HepG2 (cell line): ENCODE measurements at regions not wholly inside any gene's neighbourhood (a gene's known extent, or its start where the extent isn't known, plus 50 kb on each side); places are given as distances from the start of the nearest gene placed in this dataset.

Experiments
- ATAC-seq: fragments of 200-7000 bp; cut with Tn5 transposase; 3 replicates; pipeline ENCODE4 v1.9.1; 2020; ENCODE audit warnings: mild to moderate bottlenecking, moderate library complexity
- BruUV-seq: library from RNA; stranded (reverse); fragments of 400-500 nt; replicated peaks from 2 replicates; lab custom pipeline; 2021; lab: Mats Ljungman, UMichigan
- CTCF ChIA-PET: fragments of 300-600 bp; formaldehyde crosslinking; extraction: SDS; loops from one replicate; lab custom pipeline; 2021; ENCODE audit warnings: low total read pairs, inconsistent platforms, low intra/inter-chr PET ratio; lab: Yijun Ruan, JAX
- POLR2A ChIA-PET: fragments of 350-600 bp; sonication (Branson Sonifier 250); formaldehyde crosslinking; loops from one replicate; lab custom pipeline; 2020; ENCODE audit warnings: antibody characterized with exemption, inconsistent platforms; lab: Yijun Ruan, JAX
- DNase-seq: peaks from one replicate; pipeline ENCODE4 v3.0.0-alpha.2; 2015; ENCODE audit warnings: low spot score
- FAIRE-seq: peaks from 3 replicates; lab custom pipeline; 2011; peaks lifted over from hg19 to GRCh38; lab: Jason Lieb, UNC
- H2AFZ ChIP-seq: one replicate; pipeline ENCODE4 v1.6.1; 2011; ENCODE audit warnings: low read length, inconsistent platforms
- H3K27ac ChIP-seq: fragments of 300-600 bp; 3 replicates; pipeline ENCODE4 v1.8.0; 2011; ENCODE audit warnings: mixed run types, mild to moderate bottlenecking, mixed read lengths, low read length, inconsistent platforms; ENCODE audit not compliant: insufficient read depth; ENCODE audit errors: extremely low read length
- H3K27me3 ChIP-seq, 2 experiments: fragments of 200-600 bp in 1 of 2; 2 replicates in 1 of 2; 3 replicates in 1 of 2; pipeline versions ENCODE4 v1.6.0 to v1.8.0; 2011; ENCODE audit warnings: low read length in 2 of 2, mild to moderate bottlenecking in 2 of 2, moderate library complexity in 2 of 2, inconsistent platforms in 1 of 2; ENCODE audit not compliant: insufficient read depth in 2 of 2, control insufficient read depth in 1 of 2
- H3K36me3 ChIP-seq, 2 experiments: fragments of 200-600 bp in 1 of 2; replicated peaks in 1 of 2; 2 replicates in 1 of 2; 3 replicates in 1 of 2; pipeline versions ENCODE4 v1.5.1 to v1.8.0; 2011; ENCODE audit warnings: low read length in 2 of 2, inconsistent platforms in 1 of 2; ENCODE audit not compliant: insufficient read depth in 2 of 2, control insufficient read depth in 1 of 2
- H3K4me1 ChIP-seq: 2 replicates; pipeline ENCODE4 v1.5.1; 2012; ENCODE audit warnings: low read length, inconsistent platforms; ENCODE audit not compliant: insufficient read depth
- H3K4me2 ChIP-seq: 2 replicates; pipeline ENCODE4 v1.6.0; 2011; ENCODE audit warnings: low read depth, low read length, inconsistent platforms
- H3K4me3 ChIP-seq, 3 experiments: fragments of 200-600 bp in 1 of 3; sonication (generic), shearing (Covaris generic) in 1 of 3; replicated peaks in 1 of 3; 2 replicates each; pipeline ENCODE4 v1.5.1; 2011 to 2016; ENCODE audit warnings: low read length in 3 of 3, inconsistent platforms in 2 of 3, low read depth in 2 of 3, mild to moderate bottlenecking in 2 of 3, control low read depth in 1 of 3, mixed read lengths in 1 of 3; ENCODE audit not compliant: insufficient read depth in 1 of 3
- H3K79me2 ChIP-seq: one replicate; pipeline ENCODE4 v1.6.1; 2011; ENCODE audit warnings: low read length, inconsistent platforms; ENCODE audit not compliant: insufficient read depth
- H3K9ac ChIP-seq: 2 replicates; pipeline ENCODE4 v1.6.0; 2011; ENCODE audit warnings: mild to moderate bottlenecking, low read depth, low read length, inconsistent platforms; ENCODE audit not compliant: insufficient read depth
- H3K9me3 ChIP-seq: 2 replicates; pipeline ENCODE4 v1.5.1; 2012; ENCODE audit warnings: mild to moderate bottlenecking, low read length
- H4K20me1 ChIP-seq: 2 replicates; pipeline ENCODE4 v1.6.0; 2011; ENCODE audit warnings: inconsistent platforms, mild to moderate bottlenecking, low read length, moderate library complexity; ENCODE audit not compliant: insufficient read depth
- HIVEP1 ChIP-seq: sonication (generic); formaldehyde crosslinking; IDR thresholded peaks from 2 replicates; pipeline ENCODE4 v1.4.0; 2020; ENCODE audit warnings: mild to moderate bottlenecking, missing genetic modification reagents
- JUNB ChIP-seq: sonication (generic); formaldehyde crosslinking; IDR thresholded peaks from 2 replicates; pipeline ENCODE4 v1.8.0; 2022; ENCODE audit warnings: missing genetic modification reagents, mild to moderate bottlenecking, borderline replicate concordance
- NCOR1 ChIP-seq: fragments of 200-600 bp; sonication (generic); IDR thresholded peaks from 2 replicates; pipeline ENCODE4 v1.7.0; 2017; ENCODE audit warnings: antibody characterized with exemption, low read length, borderline replicate concordance
- ZMYM3 ChIP-seq: sonication (generic); formaldehyde crosslinking; IDR thresholded peaks from 2 replicates; pipeline ENCODE4 v1.5.1; 2020; ENCODE audit warnings: mild to moderate bottlenecking, missing genetic modification reagents
- ZNF225 ChIP-seq: sonication (generic); formaldehyde crosslinking; IDR thresholded peaks from 2 replicates; pipeline ENCODE4 v1.4.0; 2020; ENCODE audit warnings: mild to moderate bottlenecking, missing genetic modification reagents
- ZNF382 ChIP-seq: sonication (generic); formaldehyde crosslinking; IDR thresholded peaks from 2 replicates; pipeline ENCODE4 v1.5.0; 2020; ENCODE audit warnings: missing genetic modification reagents, mild to moderate bottlenecking, borderline replicate concordance
- ZNF790 ChIP-seq: sonication (generic); formaldehyde crosslinking; IDR thresholded peaks from 2 replicates; pipeline ENCODE4 v1.8.0; 2022; ENCODE audit warnings: missing genetic modification reagents, mild to moderate bottlenecking, borderline replicate concordance
- ZXDC ChIP-seq: sonication (generic); formaldehyde crosslinking; IDR thresholded peaks from 2 replicates; pipeline ENCODE4 v1.5.0; 2020; ENCODE audit warnings: mild to moderate bottlenecking, missing genetic modification reagents
- in situ Hi-C: cut with HindIII; loops from 2 replicates; pipeline ENCODE4 v1.10.0; 2017; ENCODE audit warnings: low pct_unique_long_range_greater_than_20kb; ENCODE audit not compliant: extremely low pct_ligation_motif_present
- intact Hi-C: fragments of 100-400 bp; cut with micrococcal nuclease; formaldehyde crosslinking; loops from one replicate; pipeline ENCODE4 v1.10.0; 2022; ENCODE audit not compliant: unreplicated experiment

GRCh38 chr12:61610143-61610542 is 650.1 kb upstream of the USP15 start:
- TF ChIP-seq ZNF382 (CRISPR knock-in tag) = no peak
- no peak for TF ChIP-seq JUNB
- TF ChIP-seq ZNF225 (CRISPR knock-in tag) = no peak
- no peak for TF ChIP-seq NCOR1
- no peak for TF ChIP-seq ZXDC
- TF ChIP-seq ZNF790 (CRISPR knock-in tag) = no peak
- TF ChIP-seq ZMYM3 (CRISPR knock-in tag) = no peak
- TF ChIP-seq HIVEP1 = no peak
- FAIRE-seq (no peak), ATAC-seq (no peak), DNase-seq (no peak)
- H2AFZ ChIP-seq = no peak overlapping the region
- H3K27me3 ChIP-seq = no peaks in the 10 kb centered on the region
- intact Hi-C loops (no loop called here), in situ Hi-C loops (no loop called here)
- H3K9ac ChIP-seq = no peak overlapping the region
- CTCF ChIA-PET = no interaction called here
- no peak overlapping the region for H3K27ac ChIP-seq
- H3K4me3 ChIP-seq = no peak overlapping the region
- H4K20me1 ChIP-seq = no peaks in the 10 kb centered on the region
- H3K79me2 ChIP-seq = no peaks in the 10 kb centered on the region
- H3K36me3 ChIP-seq = no peaks in the 10 kb centered on the region
- no TSS peak for BruUV-seq
- H3K9me3 ChIP-seq = peaks cover 73% of the 10 kb centered on the region
- POLR2A ChIA-PET = no interaction called here
- no peaks in the 10 kb centered on the region for H3K4me1 ChIP-seq
- no peak overlapping the region for H3K4me2 ChIP-seq
